K562 (cell line): ENCODE measurements at regions not wholly inside any gene's neighbourhood (a gene's known extent, or its start where the extent isn't known, plus 50 kb on each side); places are given as distances from the start of the nearest gene placed in this dataset.

ENCODE experiments used
- CBX1 ChIP-seq: sonication (generic); IDR thresholded peaks from 2 replicates; pipeline ENCODE4 v1.6.1; 2016; ENCODE audit warnings: antibody characterized with exemption, low read depth, mild to moderate bottlenecking
- CREB3L1 ChIP-seq: fragments of 450-650 bp; IDR thresholded peaks from 2 replicates; pipeline ENCODE4 v1.6.1; 2014; ENCODE audit warnings: low read depth, mild to moderate bottlenecking, moderate library complexity, borderline replicate concordance
- CTBP1 ChIP-seq: fragments of 450-650 bp; IDR thresholded peaks from 2 replicates; pipeline ENCODE4 v1.6.1; 2016; ENCODE audit warnings: borderline replicate concordance
- DACH1 ChIP-seq: fragments of 450-650 bp; IDR thresholded peaks from 2 replicates; pipeline ENCODE4 v1.6.1; 2018; ENCODE audit not compliant: partially characterized antibody
- E2F8 ChIP-seq: fragments of 450-650 bp; IDR thresholded peaks from 2 replicates; pipeline ENCODE4 v1.7.1; 2018; ENCODE audit warnings: mild to moderate bottlenecking, low read depth; ENCODE audit not compliant: partially characterized antibody
- ELF4 ChIP-seq: fragments of 450-650 bp; formaldehyde crosslinking; IDR thresholded peaks from 2 replicates; pipeline ENCODE4 v1.4.0; 2022; ENCODE audit warnings: missing genetic modification characterization
- ESRRB ChIP-seq: fragments of 250-450 bp; sonication (Bioruptor Pico); IDR thresholded peaks from 2 replicates; pipeline ENCODE4 v1.5.0; 2020; ENCODE audit warnings: mild to moderate bottlenecking, moderate library complexity, borderline replicate concordance
- FOXA3 ChIP-seq, 2 experiments: fragments of 450-650 bp in 1 of 2; sonication (generic) in 1 of 2; formaldehyde crosslinking; IDR thresholded peaks in 1 of 2; conservative IDR thresholded peaks in 1 of 2; 2 replicates each; pipeline versions ENCODE4 v1.4.0 to v1.8.0; 2020 to 2022; ENCODE audit warnings: mild to moderate bottlenecking in 2 of 2, missing genetic modification reagents in 1 of 2
- HMG20B ChIP-seq: fragments of 250-450 bp; sonication (Bioruptor Pico); IDR thresholded peaks from 2 replicates; pipeline ENCODE4 v1.5.0; 2021; ENCODE audit warnings: mild to moderate bottlenecking
- HNRNPUL1 ChIP-seq: fragments of 200-400 bp; formaldehyde crosslinking; IDR thresholded peaks from 2 replicates; pipeline ENCODE4 v1.6.1; 2017; ENCODE audit warnings: low read length
- MAX ChIP-seq: sonication (generic); formaldehyde crosslinking; IDR thresholded peaks from 2 replicates; pipeline ENCODE4 v1.9.0; 2022; ENCODE audit warnings: mild to moderate bottlenecking, missing genetic modification reagents
- NONO ChIP-seq, 2 experiments: fragments of 200-400 bp in 1 of 2; fragments of 450-650 bp in 1 of 2; formaldehyde crosslinking in 1 of 2; IDR thresholded peaks; 2 replicates each; pipeline ENCODE4 v1.6.1; 2017; ENCODE audit warnings: low read depth in 2 of 2, mild to moderate bottlenecking in 2 of 2, moderate library complexity in 2 of 2, low read length in 1 of 2
- OTX1 ChIP-seq: fragments of 450-650 bp; formaldehyde crosslinking; IDR thresholded peaks from 2 replicates; pipeline ENCODE4 v1.4.0; 2022; ENCODE audit warnings: mild to moderate bottlenecking
- PTRF ChIP-seq: fragments of 450-650 bp; IDR thresholded peaks from 2 replicates; pipeline ENCODE4 v1.6.1; 2016; ENCODE audit warnings: mild to moderate bottlenecking, missing genetic modification characterization, missing compliant biosample characterization
- RCOR1 ChIP-seq, 2 experiments: IDR thresholded peaks; 2 replicates each; pipeline ENCODE4 v1.6.1; 2012; ENCODE audit warnings: low read depth in 2 of 2, low read length in 2 of 2, borderline replicate concordance in 1 of 2, improper control_type of control experiment in 1 of 2
- SPI1 ChIP-seq: IDR thresholded peaks from 2 replicates; pipeline ENCODE4 v1.6.1; 2011; ENCODE audit warnings: low read depth, low read length, control low read depth, borderline replicate concordance
- STAG1 ChIP-seq: sonication (generic); formaldehyde crosslinking; IDR thresholded peaks from 2 replicates; pipeline ENCODE4 v1.5.0; 2020; ENCODE audit warnings: missing genetic modification reagents, borderline replicate concordance
- TAF9B ChIP-seq: fragments of 450-650 bp; IDR thresholded peaks from 2 replicates; pipeline ENCODE4 v1.6.1; 2018; ENCODE audit warnings: mild to moderate bottlenecking; ENCODE audit not compliant: partially characterized antibody
- TBL1XR1 ChIP-seq, 2 experiments: IDR thresholded peaks; 2 replicates each; pipeline ENCODE4 v1.6.1; 2012; ENCODE audit warnings: improper control_type of control experiment in 2 of 2, low read length in 2 of 2, mild to moderate bottlenecking in 1 of 2
- XRCC3 ChIP-seq: fragments of 450-650 bp; IDR thresholded peaks from 2 replicates; pipeline ENCODE4 v1.6.1; 2017; ENCODE audit warnings: mild to moderate bottlenecking, moderate library complexity
- ZNF239 ChIP-seq: fragments of 250-450 bp; sonication (Bioruptor Pico); IDR thresholded peaks from 2 replicates; pipeline ENCODE4 v1.4.0; 2020; ENCODE audit warnings: mild to moderate bottlenecking
- ZNF354B ChIP-seq: fragments of 250-450 bp; sonication (Bioruptor Pico); IDR thresholded peaks from 2 replicates; pipeline ENCODE4 v1.4.0; 2020
- ZNF561 ChIP-seq: fragments of 450-650 bp; formaldehyde crosslinking; conservative IDR thresholded peaks from 2 replicates; pipeline ENCODE4 v1.4.0; 2020; ENCODE audit warnings: mild to moderate bottlenecking, moderate library complexity
- ZNF584 ChIP-seq: fragments of 200-800 bp; sonication (Bioruptor generic); IDR thresholded peaks from 2 replicates; pipeline ENCODE4 v1.6.1; 2016; ENCODE audit warnings: low read depth, mild to moderate bottlenecking, missing genetic modification characterization, missing compliant biosample characterization
- ZZZ3 ChIP-seq: fragments of 450-650 bp; IDR thresholded peaks from 2 replicates; pipeline ENCODE4 v1.6.1; 2016; ENCODE audit warnings: antibody characterized with exemption, mild to moderate bottlenecking, moderate library complexity
- TF ChIP-seq, protein P1 (sequence below): fragments of 250-450 bp; sonication (Bioruptor Pico); IDR thresholded peaks from 2 replicates; pipeline ENCODE4 v1.9.0; 2021; ENCODE audit warnings: mild to moderate bottlenecking

- TF ChIP-seq SPI1 = no peak
- TF ChIP-seq, protein P1, sequence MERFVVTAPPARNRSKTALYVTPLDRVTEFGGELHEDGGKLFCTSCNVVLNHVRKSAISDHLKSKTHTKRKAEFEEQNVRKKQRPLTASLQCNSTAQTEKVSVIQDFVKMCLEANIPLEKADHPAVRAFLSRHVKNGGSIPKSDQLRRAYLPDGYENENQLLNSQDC = no peak
- no peak for TF ChIP-seq NONO (IDR thresholded peaks at IDR 0.05; ENCODE audit: low read depth in 2 of 2, low read length in 1 of 2)
- TF ChIP-seq ZZZ3 = no peak
- TF ChIP-seq CBX1 = no peak
- TF ChIP-seq ELF4 (CRISPR knock-in tag) = no peak
- no peak for TF ChIP-seq ZNF584 (CRISPR knock-in tag)
- no peak for TF ChIP-seq DACH1
- no peak for TF ChIP-seq HNRNPUL1
- no peak for TF ChIP-seq CREB3L1
- TF ChIP-seq ZNF354B (CRISPR knock-in tag) = no peak
- no peak for TF ChIP-seq ESRRB (CRISPR knock-in tag)
- TF ChIP-seq STAG1 (CRISPR knock-in tag) = no peak
- no peak for TF ChIP-seq TBL1XR1 (IDR thresholded peaks at IDR 0.05; ENCODE audit: low read length in 2 of 2)
- TF ChIP-seq OTX1 = no peak
- peak; percentile 30 for TF ChIP-seq TAF9B
- TF ChIP-seq ZNF239 = no peak
- no peak for TF ChIP-seq FOXA3 (CRISPR knock-in tag; conservative IDR thresholded peaks at IDR 0.05 in 1 of 2, IDR thresholded peaks at IDR 0.05 in 1 of 2)
- no peak for TF ChIP-seq E2F8
- TF ChIP-seq MAX (CRISPR knock-in tag) = no peak
- TF ChIP-seq PTRF = no peak
- TF ChIP-seq ZNF561 (CRISPR knock-in tag) = no peak
- TF ChIP-seq XRCC3 = no peak
- TF ChIP-seq CTBP1 = no peak
- TF ChIP-seq HMG20B (CRISPR knock-in tag) = no peak
- TF ChIP-seq RCOR1 (IDR thresholded peaks at IDR 0.05; ENCODE audit: borderline replicate concordance in 1 of 2, low read depth in 2 of 2, low read length in 2 of 2) = peak in 1 of 2 experiments; percentile 59; a peak in 1 of 4 replicates
Observed at GRCh38 chr5:29993286-29993685, 1200.2 kb upstream of the CDH6 start (continued).
